Calu3 (cell line): ENCODE measurements at regions not wholly inside any gene's neighbourhood (a gene's known extent, or its start where the extent isn't known, plus 50 kb on each side); places are given as distances from the start of the nearest gene placed in this dataset.

Experiments used
- BruUV-seq: library from RNA; stranded (reverse); fragments of 400-500 nt; replicated peaks from 2 replicates; lab custom pipeline; 2021; lab: Mats Ljungman, UMichigan
- CTCF ChIA-PET: fragments of 300-600 bp; sonication (Branson Sonifier 250); formaldehyde crosslinking; loops from one replicate; lab custom pipeline; 2022; ENCODE audit warnings: antibody characterized with exemption; lab: Charles Lee
- DNase-seq: peaks from one replicate; pipeline ENCODE4 v3.0.0; 2022
- H3K27ac Mint-ChIP-seq: one replicate; pipeline ENCODE4 v1.8.0; 2022; ENCODE audit warnings: mixed read lengths; ENCODE audit not compliant: unreplicated experiment
- H3K27me3 Mint-ChIP-seq: one replicate; pipeline ENCODE4 v1.8.0; 2022; ENCODE audit warnings: mixed read lengths; ENCODE audit not compliant: unreplicated experiment
- H3K36me3 Mint-ChIP-seq: one replicate; pipeline ENCODE4 v1.8.0; 2022; ENCODE audit warnings: mild to moderate bottlenecking, moderate library complexity, mixed read lengths; ENCODE audit not compliant: insufficient read depth, unreplicated experiment
- H3K4me1 Mint-ChIP-seq: one replicate; pipeline ENCODE4 v1.8.0; 2022; ENCODE audit warnings: mild to moderate bottlenecking, low read depth, mixed read lengths; ENCODE audit not compliant: unreplicated experiment
- H3K4me3 Mint-ChIP-seq: one replicate; pipeline ENCODE4 v1.8.0; 2022; ENCODE audit warnings: mild to moderate bottlenecking, low read depth, moderate library complexity, mixed read lengths; ENCODE audit not compliant: unreplicated experiment
- H3K9me3 Mint-ChIP-seq: one replicate; pipeline ENCODE4 v1.8.0; 2022; ENCODE audit warnings: low read depth, mixed read lengths; ENCODE audit not compliant: unreplicated experiment
- intact Hi-C: fragments of 100-400 bp; cut with micrococcal nuclease; formaldehyde crosslinking; loops from one replicate; pipeline ENCODE4 v1.10.0; 2022; ENCODE audit not compliant: unreplicated experiment
- TF ChIP-seq, protein P1 (sequence below): fragments of 200-600 bp; IDR thresholded peaks from one replicate; pipeline ENCODE4 v1.8.0; 2022; ENCODE audit warnings: antibody characterized with exemption; ENCODE audit not compliant: unreplicated experiment

DNA sequence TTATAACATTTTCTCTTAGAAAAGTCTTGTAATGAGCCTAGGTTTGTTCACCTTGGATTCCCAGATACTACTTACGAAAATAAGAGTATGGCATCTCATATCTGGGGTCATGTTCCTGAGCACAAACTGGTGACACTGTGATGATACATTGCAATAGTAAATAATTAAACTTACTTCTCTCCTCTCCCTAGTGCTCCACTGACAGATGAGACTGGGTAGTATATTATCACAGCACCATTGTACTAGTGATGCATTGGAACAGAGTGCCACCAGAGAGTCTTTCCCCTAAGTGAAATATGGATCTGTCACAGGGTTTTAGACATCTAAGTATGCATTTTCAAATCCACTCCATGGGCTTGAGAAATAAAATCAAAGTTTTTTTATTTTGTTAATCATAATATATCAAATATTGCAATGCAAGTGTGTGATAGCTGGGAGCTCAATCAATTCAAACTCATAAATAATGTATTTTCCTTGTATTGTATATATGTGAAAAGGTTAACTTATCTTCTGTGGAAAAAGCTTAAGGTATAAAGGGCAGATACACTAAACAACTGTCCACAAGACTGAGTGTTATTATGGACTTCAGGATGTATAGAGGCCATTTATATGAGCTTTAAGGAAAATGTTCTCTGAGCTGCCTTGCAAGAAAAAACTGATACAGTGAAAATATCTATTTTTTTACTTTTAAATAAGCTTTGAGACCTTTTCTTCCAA is 275.5 kb downstream of the ZWINT start:
- no TSS peak for BruUV-seq
- no peak overlapping the region for H3K4me3 Mint-ChIP-seq
- peaks cover 11% of the 10 kb centered on the region for H3K9me3 Mint-ChIP-seq
- H3K27ac Mint-ChIP-seq = no peak overlapping the region
- no peaks in the 10 kb centered on the region for H3K36me3 Mint-ChIP-seq
- peaks cover 6% of the 10 kb centered on the region for H3K4me1 Mint-ChIP-seq
- TF ChIP-seq, protein P1, sequence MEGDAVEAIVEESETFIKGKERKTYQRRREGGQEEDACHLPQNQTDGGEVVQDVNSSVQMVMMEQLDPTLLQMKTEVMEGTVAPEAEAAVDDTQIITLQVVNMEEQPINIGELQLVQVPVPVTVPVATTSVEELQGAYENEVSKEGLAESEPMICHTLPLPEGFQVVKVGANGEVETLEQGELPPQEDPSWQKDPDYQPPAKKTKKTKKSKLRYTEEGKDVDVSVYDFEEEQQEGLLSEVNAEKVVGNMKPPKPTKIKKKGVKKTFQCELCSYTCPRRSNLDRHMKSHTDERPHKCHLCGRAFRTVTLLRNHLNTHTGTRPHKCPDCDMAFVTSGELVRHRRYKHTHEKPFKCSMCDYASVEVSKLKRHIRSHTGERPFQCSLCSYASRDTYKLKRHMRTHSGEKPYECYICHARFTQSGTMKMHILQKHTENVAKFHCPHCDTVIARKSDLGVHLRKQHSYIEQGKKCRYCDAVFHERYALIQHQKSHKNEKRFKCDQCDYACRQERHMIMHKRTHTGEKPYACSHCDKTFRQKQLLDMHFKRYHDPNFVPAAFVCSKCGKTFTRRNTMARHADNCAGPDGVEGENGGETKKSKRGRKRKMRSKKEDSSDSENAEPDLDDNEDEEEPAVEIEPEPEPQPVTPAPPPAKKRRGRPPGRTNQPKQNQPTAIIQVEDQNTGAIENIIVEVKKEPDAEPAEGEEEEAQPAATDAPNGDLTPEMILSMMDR = no peak
- no peak for DNase-seq
- CTCF ChIA-PET = no interaction called here
- intact Hi-C loops = no loop called here
- no peaks in the 10 kb centered on the region for H3K27me3 Mint-ChIP-seq

DNA sequence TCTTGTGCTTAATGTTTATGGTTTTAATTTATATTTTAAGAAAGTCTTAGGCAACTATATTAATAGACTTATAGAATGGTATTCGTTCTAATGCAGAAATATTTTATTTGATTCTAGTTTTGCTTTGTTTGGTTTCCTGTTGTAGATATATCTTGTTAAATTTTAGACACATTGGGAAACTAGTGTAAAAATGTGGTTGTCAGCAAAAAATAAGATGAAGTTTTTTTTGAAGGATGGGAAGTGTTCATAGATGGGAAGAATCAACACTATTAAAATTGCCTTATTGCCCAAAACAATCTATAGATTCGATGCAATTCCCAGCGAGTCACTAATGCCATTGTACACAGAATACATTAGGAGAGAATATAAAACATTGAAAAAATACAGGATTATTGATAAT is 278.9 kb downstream of the ZWINT start:
- CTCF ChIA-PET = no interaction called here
- TF ChIP-seq, protein P1 = no peak
- intact Hi-C loops = no loop called here

DNA sequence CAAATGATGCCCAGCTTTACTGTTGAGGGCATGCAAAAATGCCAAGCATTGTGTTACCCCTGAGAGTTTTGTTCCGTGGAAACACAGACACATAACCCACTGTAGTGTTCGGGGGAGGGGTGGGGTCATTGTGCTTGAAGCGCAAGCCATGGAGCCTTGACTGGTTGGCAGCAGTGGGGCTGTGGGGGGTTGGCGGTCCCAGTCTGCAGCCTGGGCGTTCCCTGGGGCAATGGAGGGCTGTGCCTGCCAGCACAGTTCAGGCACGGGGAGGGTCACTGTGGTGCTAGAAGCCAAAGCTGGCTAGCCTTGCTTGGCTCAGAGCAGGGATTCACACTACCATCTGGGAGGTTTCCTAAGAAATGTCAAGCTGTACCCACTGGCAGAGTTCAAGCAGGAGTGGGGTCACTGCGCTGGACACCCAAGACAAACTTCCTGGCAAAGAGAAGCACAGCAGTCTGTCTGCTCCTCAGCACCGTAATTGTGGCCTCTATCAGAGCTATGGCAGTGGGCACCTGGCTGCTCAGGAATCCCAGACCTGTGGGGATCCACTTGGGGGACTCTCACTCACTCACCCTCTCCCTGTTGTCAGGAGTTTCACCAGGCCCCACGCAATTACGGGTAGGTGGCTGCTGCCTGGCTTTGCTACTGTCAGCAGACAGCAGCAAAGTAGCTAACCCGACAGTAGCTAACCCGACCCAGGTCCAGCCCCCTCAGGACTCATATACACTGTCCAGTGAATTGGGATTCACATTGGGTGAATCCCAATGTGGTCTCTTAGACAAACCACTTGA is 292.4 kb downstream of the ZWINT start:
- Mint-ChIP-seq H3K27ac (no peak overlapping the region), H3K4me1 (no peaks in the 10 kb centered on the region), H3K27me3 (no peaks in the 10 kb centered on the region), H3K4me3 (no peak overlapping the region), H3K9me3 (no peaks in the 10 kb centered on the region), H3K36me3 (no peaks in the 10 kb centered on the region)
- BruUV-seq = no TSS peak
- intact Hi-C loops = no loop called here
- TF ChIP-seq, protein P1 = no peak
- CTCF ChIA-PET = no interaction called here
- DNase-seq = no peak

More for the DNA sequence above, 278.9 kb downstream of the ZWINT start:
- peaks cover 6% of the 10 kb centered on the region for H3K4me1 Mint-ChIP-seq
- no peak overlapping the region for H3K27ac Mint-ChIP-seq
- no peak for DNase-seq
- BruUV-seq = no TSS peak
- H3K27me3 Mint-ChIP-seq = no peaks in the 10 kb centered on the region
- no peaks in the 10 kb centered on the region for H3K36me3 Mint-ChIP-seq
- H3K9me3 Mint-ChIP-seq = peaks cover 2% of the 10 kb centered on the region
- H3K4me3 Mint-ChIP-seq = no peak overlapping the region

DNA sequence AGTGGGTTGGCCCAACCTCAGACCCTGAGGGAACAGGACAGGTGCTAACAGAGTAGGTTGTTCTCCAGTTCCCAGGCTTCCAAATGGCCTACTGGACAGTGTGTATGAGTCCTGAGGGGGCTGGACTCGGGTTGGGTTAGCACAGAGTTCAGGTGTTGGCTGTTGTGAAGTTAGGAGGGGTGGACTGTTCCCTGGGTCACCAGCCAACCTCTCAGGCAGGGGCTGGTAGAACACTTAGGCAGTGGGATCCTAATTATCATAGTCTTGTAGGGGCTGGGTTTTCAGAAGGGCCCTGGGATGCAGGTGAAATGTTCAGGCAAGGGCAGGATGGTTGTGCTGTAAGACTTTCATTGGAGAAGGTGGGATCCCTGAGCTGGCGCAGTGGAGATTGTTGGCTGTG is 293.0 kb downstream of the ZWINT start:
- no peak for DNase-seq
- H3K4me3 Mint-ChIP-seq = no peak overlapping the region
- TF ChIP-seq, protein P1 = no peak
- CTCF ChIA-PET = no interaction called here
- no peak overlapping the region for H3K27ac Mint-ChIP-seq
- no peaks in the 10 kb centered on the region for H3K27me3 Mint-ChIP-seq
- H3K9me3 Mint-ChIP-seq = no peaks in the 10 kb centered on the region
- intact Hi-C loops = no loop called here
- no TSS peak for BruUV-seq
- H3K4me1 Mint-ChIP-seq = no peaks in the 10 kb centered on the region
- H3K36me3 Mint-ChIP-seq = no peaks in the 10 kb centered on the region
